Gastroesophageal sphincter (tissue), 4 donors: ENCODE measurements at regions not wholly inside any gene's neighbourhood (a gene's known extent, or its start where the extent isn't known, plus 50 kb on each side); places are given as distances from the start of the nearest gene placed in this dataset.

Experiments
- ATAC-seq: fragments of 150-250 bp; one replicate; pipeline ENCODE4 v1.9.1; 2016; ENCODE audit warnings: mild to moderate bottlenecking, moderate library complexity
- H3K27ac ChIP-seq, 4 donors: fragments of 200-600 bp; sonication (generic) in 3 of 4; 1 replicate in 3 of 4; 2 replicates in 1 of 4; pipeline ENCODE4 v1.5.1; 2016 to 2019
- H3K27me3 ChIP-seq: fragments of 200-600 bp; sonication (generic); one replicate; pipeline ENCODE4 v1.5.1; 2019
- H3K36me3 ChIP-seq, 2 donors: fragments of 200-600 bp; sonication (generic); one replicate each; pipeline ENCODE4 v1.5.1; 2019; ENCODE audit warnings: control low read depth in 1 of 2
- H3K4me1 ChIP-seq, 3 donors: fragments of 200-600 bp; sonication (generic); 1 replicate in 2 of 3; 2 replicates in 1 of 3; pipeline ENCODE4 v1.5.1; 2016 to 2019; ENCODE audit warnings: control low read depth in 2 of 3
- H3K4me3 ChIP-seq, 2 donors: fragments of 200-600 bp; sonication (generic); one replicate each; pipeline ENCODE4 v1.5.1; 2019; ENCODE audit warnings: mild to moderate bottlenecking in 1 of 2, moderate library complexity in 1 of 2
- H3K9me3 ChIP-seq, 3 donors: fragments of 200-600 bp; sonication (generic); one replicate each; pipeline ENCODE4 v1.5.1; 2017 to 2019; ENCODE audit warnings: control low read depth in 2 of 3
- CTCF ChIP-seq, 4 experiments: fragments of 200-600 bp in 2 of 4; fragments of 450-650 bp in 2 of 4; sonication (generic) in 1 of 4; IDR thresholded peaks; one replicate each; pipeline ENCODE4 v1.5.1; 2017 to 2019; ENCODE audit warnings: antibody characterized with exemption in 4 of 4, mild to moderate bottlenecking in 2 of 4, moderate library complexity in 2 of 4
- EP300 ChIP-seq: sonication (generic); formaldehyde crosslinking; IDR thresholded peaks from one replicate; pipeline ENCODE4 v1.6.1; 2017; ENCODE audit warnings: antibody characterized with exemption, mild to moderate bottlenecking
- POLR2A ChIP-seq, 2 donors: fragments of 450-650 bp; IDR thresholded peaks; one replicate each; pipeline ENCODE4 v1.6.1; 2017; ENCODE audit warnings: antibody characterized with exemption in 2 of 2, mild to moderate bottlenecking in 2 of 2, moderate library complexity in 1 of 2
- POLR2AphosphoS5 ChIP-seq: sonication (generic); formaldehyde crosslinking; IDR thresholded peaks from one replicate; pipeline ENCODE4 v1.6.1; 2017; ENCODE audit warnings: antibody characterized with exemption
- WGBS, 2 donors: methylation state at CpG; one replicate each; pipeline ENCODE4 v1.1.5; 2018; ENCODE audit warnings: low coverage in 1 of 2; 5-methylcytosine and 5-hydroxymethylcytosine counted together

- H3K4me1 ChIP-seq = no peaks in the 10 kb centered on the region
- no peak overlapping the region for H3K27ac ChIP-seq
- no peak for ATAC-seq
- H3K9me3 ChIP-seq = peaks cover 0 to 6% (median 0%) of the 10 kb centered on the region in 3 donors
- no peak overlapping the region for H3K4me3 ChIP-seq
- TF ChIP-seq POLR2AphosphoS5 = no peak
- TF ChIP-seq CTCF (IDR thresholded peaks at IDR 0.05) = no peak
- TF ChIP-seq POLR2A (IDR thresholded peaks at IDR 0.05) = no peak
- TF ChIP-seq EP300 = no peak
- H3K27me3 ChIP-seq = no peaks in the 10 kb centered on the region
- H3K36me3 ChIP-seq = no peaks in the 10 kb centered on the region
These were observed 314.1 kb downstream of the PLPP3 start for GRCh38 chr1:56265216-56265615.

- 92 to 100% methylated on average over 3 of the region's 3 CpGs for WGBS, 2 donors
- no peak for ATAC-seq
These were observed 315.5 kb downstream of the PLPP3 start for GRCh38 chr1:56263908-56264307.

GRCh38 chr1:56258371-56258770 lies 321.0 kb downstream of the PLPP3 start:
- Histone ChIP-seq H3K27ac (no peak overlapping the region), H3K4me3 (no peak overlapping the region), H3K36me3 (no peaks in the 10 kb centered on the region), H3K4me1 (peaks cover 4 to 30% (median 6%) of the 10 kb centered on the region in 3 donors), H3K9me3 (peaks cover 0 to 8% (median 0%) of the 10 kb centered on the region in 3 donors), H3K27me3 (no peaks in the 10 kb centered on the region)
- 89 to 100% methylated on average over 3 to 4 of the region's 5 CpGs for WGBS, 2 donors
- no peak for TF ChIP-seq EP300
- TF ChIP-seq POLR2AphosphoS5 = no peak
- TF ChIP-seq CTCF (IDR thresholded peaks at IDR 0.05) = no peak
- TF ChIP-seq POLR2A (IDR thresholded peaks at IDR 0.05) = no peak
- ATAC-seq = no peak

More at GRCh38 chr1:56263908-56264307, 315.5 kb downstream of the PLPP3 start:
- Histone ChIP-seq H3K27ac (no peak overlapping the region), H3K36me3 (no peaks in the 10 kb centered on the region), H3K27me3 (no peaks in the 10 kb centered on the region), H3K4me1 (no peaks in the 10 kb centered on the region), H3K4me3 (no peak overlapping the region), H3K9me3 (peaks cover 0 to 8% (median 0%) of the 10 kb centered on the region in 3 donors)
- TF ChIP-seq CTCF (IDR thresholded peaks at IDR 0.05) = no peak
- no peak for TF ChIP-seq POLR2A (IDR thresholded peaks at IDR 0.05)
- no peak for TF ChIP-seq EP300
- no peak for TF ChIP-seq POLR2AphosphoS5

- no peak for TF ChIP-seq EP300
- no peak for TF ChIP-seq POLR2AphosphoS5
- TF ChIP-seq POLR2A (IDR thresholded peaks at IDR 0.05) = no peak
- TF ChIP-seq CTCF (IDR thresholded peaks at IDR 0.05) = no peak
- ATAC-seq = no peak
- Histone ChIP-seq H3K4me3 (no peak overlapping the region), H3K9me3 (peaks cover 0 to 8% (median 0%) of the 10 kb centered on the region in 3 donors), H3K36me3 (no peaks in the 10 kb centered on the region), H3K27me3 (no peaks in the 10 kb centered on the region), H3K27ac (no peak overlapping the region), H3K4me1 (peaks cover 4 to 30% (median 6%) of the 10 kb centered on the region in 3 donors)
- 76 to 77% methylated on average over 5 of the region's 5 CpGs for WGBS, 2 donors
These were observed 321.6 kb downstream of the PLPP3 start for GRCh38 chr1:56257726-56258125.

GRCh38 chr1:56256153-56257000 lies 323.0 kb downstream of the PLPP3 start:
- Histone ChIP-seq H3K9me3 (peaks cover 0 to 8% (median 0%) of the 10 kb centered on the region in 3 donors), H3K27ac (peak overlapping the region in 2 of 4 donors; percentile 45 to 61), H3K4me1 (peaks cover 4 to 30% (median 6%) of the 10 kb centered on the region in 3 donors), H3K36me3 (no peaks in the 10 kb centered on the region), H3K27me3 (no peaks in the 10 kb centered on the region), H3K4me3 (no peak overlapping the region)
- 64 to 80% methylated on average over 4 of the region's 4 CpGs for WGBS, 2 donors
- no peak for TF ChIP-seq POLR2A (IDR thresholded peaks at IDR 0.05)
- ATAC-seq = no peak
